GM12865 (cell line): ENCODE measurements at regions not wholly inside any gene's neighbourhood (a gene's known extent, or its start where the extent isn't known, plus 50 kb on each side); places are given as distances from the start of the nearest gene placed in this dataset.

ENCODE experiments used
- DNase-seq: peaks from one replicate; pipeline ENCODE4 v3.0.0; 2010; ENCODE audit warnings: low read depth
- H3K4me3 ChIP-seq: 2 replicates; pipeline ENCODE4 v1.5.1; 2011; ENCODE audit warnings: mild to moderate bottlenecking, low read depth, low read length, control low read depth
- CTCF ChIP-seq: IDR thresholded peaks from 2 replicates; pipeline ENCODE4 v1.5.1; 2011; ENCODE audit warnings: low read length, control low read depth, low read depth, inconsistent platforms; ENCODE audit not compliant: insufficient read depth; ENCODE audit errors: missing control alignments

- DNase-seq, result no peak
- H3K4me3 ChIP-seq, result no peak overlapping the region
- no peak for TF ChIP-seq CTCF
These were observed 265.4 kb upstream of the CDH4 start for GRCh38 chr20:60986506-60987156.

- TF ChIP-seq CTCF, result no peak
- DNase-seq, result no peak
- no peak overlapping the region for H3K4me3 ChIP-seq
These were observed 262.0 kb upstream of the CDH4 start for GRCh38 chr20:60990061-60990460.

- no peak for TF ChIP-seq CTCF
- no peak for DNase-seq
- H3K4me3 ChIP-seq, result no peak overlapping the region
These were observed 261.4 kb upstream of the CDH4 start for GRCh38 chr20:60990643-60991042.

- no peak for TF ChIP-seq CTCF
- DNase-seq, result no peak
These were observed 258.5 kb upstream of the CDH4 start for GRCh38 chr20:60993433-60994044.

GRCh38 chr20:60999250-60999649, 252.8 kb upstream of the CDH4 start:
- no peak for TF ChIP-seq CTCF
- no peak for DNase-seq
- H3K4me3 ChIP-seq, result no peak overlapping the region

More at GRCh38 chr20:60993433-60994044, 258.5 kb upstream of the CDH4 start:
- H3K4me3 ChIP-seq, result no peak overlapping the region

GRCh38 chr20:61002090-61002489, 250.0 kb upstream of the CDH4 start:
- H3K4me3 ChIP-seq, result no peak overlapping the region
- no peak for TF ChIP-seq CTCF
- no peak for DNase-seq

GRCh38 chr20:61014491-61014890, 237.6 kb upstream of the CDH4 start:
- no peak for TF ChIP-seq CTCF
- H3K4me3 ChIP-seq, result no peak overlapping the region
- DNase-seq, result no peak
